OCI-M1 (cell line): ENCODE measurements at regions not wholly inside any gene's neighbourhood (a gene's known extent, or its start where the extent isn't known, plus 50 kb on each side); places are given as distances from the start of the nearest gene placed in this dataset.

Source experiments
- DNase-seq: peaks from one replicate; lab custom pipeline; 2025; lab: John Stamatoyannopoulos, UW

DNA sequence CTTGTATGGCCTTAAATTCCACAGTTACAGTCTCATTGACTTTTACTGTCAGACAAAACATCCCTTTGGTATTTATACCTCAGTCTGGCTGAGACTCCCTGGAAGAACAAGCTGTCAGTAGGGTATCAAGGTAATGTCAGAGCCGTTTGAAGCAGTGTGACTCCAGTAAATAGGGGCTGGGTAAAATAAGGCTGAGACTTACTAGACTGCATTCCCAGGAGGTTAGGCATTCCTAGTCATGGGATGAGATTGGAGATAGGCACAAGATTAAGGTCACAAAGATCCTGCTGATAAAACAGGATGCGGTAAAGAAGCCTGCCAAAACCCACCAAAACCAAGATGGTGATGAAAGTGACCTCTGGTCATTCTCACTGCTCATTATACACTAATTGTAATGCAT lies 219.5 kb upstream of the SKOR2 start:
- DNase-seq = no peak

DNA sequence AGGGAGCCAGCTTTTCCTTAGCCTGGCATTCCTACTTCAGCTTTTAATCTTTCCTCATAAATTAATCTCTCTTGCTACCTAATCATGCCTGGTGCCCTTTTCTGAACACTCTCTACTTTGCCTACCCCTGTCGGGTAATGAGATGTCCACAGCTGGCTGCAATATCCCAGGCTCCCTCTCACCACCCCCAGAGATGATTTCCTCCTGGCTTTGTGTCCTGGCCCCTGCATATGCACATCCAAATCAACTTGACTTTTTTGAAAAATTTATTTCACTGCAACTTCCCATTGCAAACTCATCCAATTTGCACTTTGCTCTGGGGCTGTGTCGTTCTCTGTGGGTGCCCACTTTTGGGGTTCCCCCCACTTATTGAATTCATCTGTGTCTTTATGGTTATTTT lies 218.1 kb upstream of the SKOR2 start:
- no peak for DNase-seq

DNA sequence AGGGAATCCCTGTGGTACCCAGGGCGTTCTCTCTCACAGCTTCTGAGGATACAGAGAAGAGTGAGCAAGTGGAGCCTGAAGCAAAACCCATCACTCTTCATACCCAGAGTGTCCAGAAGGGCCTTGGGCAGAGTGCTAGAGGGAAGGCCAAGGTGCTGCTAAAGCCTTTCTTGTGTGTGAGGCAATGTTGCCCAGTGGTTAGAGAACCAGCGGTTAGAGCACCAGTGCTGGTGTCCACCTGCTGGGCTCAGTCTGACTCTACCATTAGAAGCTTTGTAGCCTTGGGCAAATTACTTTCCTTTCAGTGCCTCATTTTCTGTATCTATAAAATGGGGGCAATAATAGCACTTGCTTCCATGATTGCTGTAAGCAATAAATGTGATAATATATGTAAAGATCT lies 210.5 kb upstream of the SKOR2 start:
- DNase-seq = no peak

DNA sequence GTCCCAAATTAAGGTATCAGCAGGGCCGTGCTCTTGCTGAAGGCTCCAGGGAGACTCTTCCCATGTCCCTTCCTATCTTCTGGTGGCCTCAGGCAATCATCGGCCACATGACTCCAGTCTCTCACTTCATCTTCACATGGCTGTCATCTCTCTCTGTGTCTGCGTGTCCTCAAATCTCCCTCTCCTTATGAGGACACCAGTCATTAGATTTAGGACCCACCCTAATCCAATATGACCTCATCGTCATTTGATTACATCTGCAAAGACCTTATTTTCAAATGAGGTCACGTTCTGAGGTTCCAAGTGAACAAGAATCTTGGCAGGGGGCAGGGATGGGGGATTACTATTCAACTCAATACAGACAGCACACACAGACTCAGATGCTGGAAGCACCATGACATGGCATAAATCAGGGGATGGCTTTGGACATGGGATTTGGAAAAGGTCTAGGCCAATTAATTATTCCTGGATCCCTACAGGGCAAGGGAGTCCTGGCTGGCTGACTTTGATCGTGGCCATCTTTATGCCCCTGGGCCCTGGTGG lies 210.0 kb upstream of the SKOR2 start:
- no peak for DNase-seq

DNA sequence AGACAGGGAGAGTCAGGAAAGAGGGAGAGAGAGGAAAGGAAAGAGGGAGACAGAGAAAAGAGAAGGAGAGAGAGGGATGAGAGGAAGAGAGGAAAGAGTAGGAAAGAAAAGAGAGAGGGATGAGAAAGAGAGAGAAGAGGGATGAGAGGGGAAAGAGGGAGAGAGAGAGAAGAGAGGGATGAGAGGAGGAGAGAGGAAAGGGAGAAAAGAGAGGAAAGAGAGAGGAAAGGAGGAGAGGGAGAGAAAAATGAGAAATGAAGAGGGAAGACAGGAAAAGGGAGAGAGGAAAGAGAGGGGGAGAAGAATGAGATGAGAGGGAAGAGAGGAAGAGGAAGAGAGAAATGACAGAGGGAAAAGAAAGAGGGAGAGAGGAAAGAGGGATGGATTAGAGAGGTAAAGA lies 207.0 kb upstream of the SKOR2 start:
- no peak for DNase-seq

DNA sequence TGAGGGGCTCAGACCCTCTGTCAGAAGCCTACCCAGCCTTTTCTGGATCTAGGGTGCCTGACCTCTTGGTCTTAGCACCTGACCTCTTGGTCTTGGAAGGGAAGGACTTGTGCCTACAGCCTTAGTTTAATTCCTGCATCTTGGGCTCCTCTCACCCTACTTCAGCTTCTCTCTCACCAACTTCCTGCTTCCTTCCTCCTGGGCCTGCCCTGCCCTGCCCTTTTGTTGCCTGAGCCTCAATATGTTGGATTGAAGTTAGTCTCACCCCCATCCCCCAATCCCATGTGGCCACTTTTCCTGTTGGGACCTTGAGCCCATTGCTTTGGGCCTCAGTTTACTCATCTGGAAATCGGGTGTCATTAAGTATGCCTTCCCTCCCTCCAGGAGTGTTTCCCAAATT lies 206.2 kb upstream of the SKOR2 start:
- DNase-seq = no peak

DNA sequence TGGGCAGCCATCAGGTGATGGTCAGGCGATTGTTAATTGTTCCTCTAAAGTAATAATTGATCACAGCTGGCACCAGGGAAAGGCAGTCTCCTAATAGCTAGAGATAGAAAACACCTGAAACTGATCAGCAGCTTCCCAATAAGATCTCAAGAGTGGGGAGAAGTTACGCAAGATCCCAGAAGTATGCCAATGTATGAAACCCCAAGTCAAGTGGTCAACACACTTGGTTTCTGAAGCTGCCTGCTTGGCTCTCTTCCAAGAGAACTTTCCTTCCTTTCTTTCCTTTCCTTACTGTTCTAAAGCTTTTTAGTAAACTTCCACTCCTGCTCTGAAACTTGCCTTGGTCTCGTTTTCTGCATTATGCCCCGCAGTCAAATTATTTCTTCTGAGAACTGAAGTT lies 201.6 kb upstream of the SKOR2 start:
- DNase-seq = no peak

DNA sequence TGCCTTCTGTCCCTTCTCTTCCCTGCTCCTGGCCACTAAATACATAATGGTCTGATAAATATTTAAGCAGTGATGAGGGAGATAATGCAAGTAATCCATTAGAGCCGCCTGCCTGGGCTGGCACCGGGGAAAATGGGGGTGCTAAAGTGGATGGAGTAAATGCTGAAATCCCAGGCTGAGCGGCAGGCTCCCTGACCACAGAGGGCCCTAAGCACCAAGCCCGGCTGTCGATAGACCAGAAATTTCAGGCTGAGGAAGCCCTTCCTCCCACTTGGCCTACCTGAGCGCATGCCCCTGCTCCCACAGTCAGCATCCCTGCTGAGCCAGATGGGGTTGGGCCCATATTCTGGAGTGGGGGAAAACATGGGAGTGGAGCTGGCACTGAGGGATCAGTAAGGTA lies 197.5 kb upstream of the SKOR2 start:
- DNase-seq = no peak

DNA sequence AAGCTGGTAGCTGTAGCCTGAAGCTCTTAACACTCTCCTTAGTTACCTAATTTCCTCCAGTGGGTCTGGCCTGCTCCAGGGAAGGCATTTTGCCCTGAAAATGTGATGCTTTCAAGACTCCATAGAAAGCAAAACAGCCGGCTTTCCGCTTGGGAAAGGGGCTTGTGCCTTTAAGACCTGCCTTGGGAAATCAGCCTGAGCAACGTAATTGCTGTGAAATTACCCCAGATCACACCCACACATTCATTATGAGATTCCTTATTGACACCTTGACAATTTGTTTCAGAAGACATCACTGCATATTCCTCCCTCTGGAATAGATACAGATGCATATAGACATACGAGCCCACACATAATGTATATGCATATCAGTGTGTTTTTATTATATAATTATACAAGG lies 190.5 kb upstream of the SKOR2 start:
- DNase-seq = no peak

DNA sequence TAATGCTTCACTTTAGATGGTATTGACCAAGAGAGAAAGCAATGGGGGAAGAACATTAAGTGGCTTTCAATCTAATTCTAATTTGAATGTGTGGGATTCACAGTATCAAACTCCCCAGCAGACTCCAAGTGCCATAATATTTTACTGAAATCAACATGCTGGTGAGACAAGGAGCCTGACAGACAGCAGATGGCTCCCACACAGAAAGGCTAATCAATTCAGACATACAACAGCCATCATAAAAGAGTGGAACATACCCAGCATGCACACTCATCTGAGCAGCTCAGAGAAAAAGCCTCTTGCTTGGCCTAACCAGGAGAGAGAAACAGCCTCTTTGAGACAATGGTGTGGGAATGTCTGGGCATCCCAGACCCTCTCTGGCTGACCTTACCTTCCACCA lies 186.5 kb upstream of the SKOR2 start:
- no peak for DNase-seq

DNA sequence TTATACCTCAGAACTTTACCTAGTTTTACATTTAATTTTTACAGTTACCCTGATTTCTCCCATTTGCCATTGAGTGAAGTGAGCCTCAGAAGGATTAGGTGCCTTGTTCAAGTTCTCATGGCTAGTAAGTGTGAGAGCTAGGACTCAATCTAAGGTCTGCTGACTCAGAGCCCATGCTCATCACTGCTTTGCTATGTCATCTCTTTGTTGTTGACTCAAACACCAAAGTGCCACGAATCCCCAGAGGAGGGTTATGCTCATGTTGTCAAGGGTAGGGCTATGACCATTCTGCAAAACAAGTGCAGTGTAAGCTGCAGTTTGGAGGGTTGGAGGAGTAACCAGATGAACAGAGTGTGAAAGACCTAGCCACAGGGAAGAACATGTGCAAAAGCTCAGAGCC lies 185.4 kb upstream of the SKOR2 start:
- no peak for DNase-seq

DNA sequence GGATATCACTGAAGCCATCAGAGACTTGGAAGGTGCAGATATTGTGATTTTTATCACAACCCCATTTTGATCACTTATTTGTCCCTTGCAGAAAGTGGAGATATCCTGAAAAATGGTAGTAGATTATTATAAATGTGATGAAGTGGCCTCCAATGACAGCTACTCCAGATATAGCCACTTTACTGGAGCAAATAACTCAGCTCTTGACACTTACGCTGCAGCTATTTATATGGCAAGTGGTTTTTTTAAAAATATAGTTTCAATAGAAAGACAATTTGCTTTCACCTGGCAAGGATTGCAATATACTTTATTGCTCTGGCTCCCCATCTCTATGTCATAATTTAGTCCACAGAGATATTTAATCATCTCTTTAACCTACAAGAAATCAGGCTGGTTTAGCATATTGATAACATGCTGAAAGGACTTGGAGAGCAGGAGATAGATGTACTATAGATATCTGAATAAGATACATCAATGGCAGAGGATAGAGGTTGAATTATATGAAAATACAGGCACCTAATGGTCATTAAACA lies 182.8 kb upstream of the SKOR2 start:
- no peak for DNase-seq

DNA sequence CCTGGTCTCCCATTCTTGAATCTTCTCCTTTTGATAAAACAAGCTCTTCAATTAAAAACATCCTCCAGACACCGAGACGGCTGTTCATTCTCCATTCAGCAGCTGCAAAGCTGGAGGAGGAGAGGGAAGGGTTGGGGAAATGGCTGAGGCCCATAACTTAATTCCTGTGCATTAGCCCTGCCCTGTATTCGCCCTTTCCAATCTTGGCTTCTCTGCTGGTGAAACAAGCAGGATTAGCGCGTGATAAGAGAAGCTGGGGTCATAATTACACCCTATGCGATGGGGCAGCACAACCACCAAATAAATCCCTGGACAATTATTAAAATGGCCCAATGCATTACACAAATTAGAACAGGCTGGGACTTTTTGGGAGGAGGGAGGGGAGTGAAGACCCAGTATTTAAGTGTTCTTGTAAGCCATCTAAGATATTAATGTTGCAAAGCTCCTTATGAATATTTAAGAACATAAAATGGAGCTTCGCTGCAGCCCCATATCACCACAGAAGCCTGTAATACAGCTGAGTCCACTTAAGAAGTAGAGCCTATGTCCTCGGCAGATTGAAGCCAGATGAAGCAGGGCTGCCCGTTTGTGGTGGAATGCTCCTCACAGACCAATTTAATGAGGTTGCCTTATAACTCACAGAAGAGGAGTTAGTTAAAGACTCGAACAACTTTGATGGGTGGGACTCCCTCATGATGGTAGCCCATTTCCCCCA lies 176.6 kb upstream of the SKOR2 start:
- no peak for DNase-seq

DNA sequence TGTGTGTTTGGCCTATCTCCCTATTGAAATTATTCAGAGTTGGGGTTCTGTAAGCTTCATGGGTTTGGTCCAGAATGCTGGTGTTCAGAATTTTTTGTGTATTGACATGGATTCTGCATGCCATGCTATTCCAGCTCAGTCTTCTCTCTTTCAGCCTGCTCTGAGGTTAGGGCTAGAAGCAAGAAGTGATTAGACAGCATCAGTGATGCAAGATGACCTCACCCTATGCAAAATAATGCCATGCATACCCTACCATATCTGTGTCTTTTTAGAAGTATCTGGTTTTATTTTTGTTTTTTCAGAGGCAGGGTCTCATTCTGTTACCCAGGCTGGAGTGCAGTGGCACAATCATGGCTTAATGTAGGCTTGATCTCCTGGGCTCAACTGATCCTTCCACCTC lies 175.6 kb upstream of the SKOR2 start:
- no peak for DNase-seq

DNA sequence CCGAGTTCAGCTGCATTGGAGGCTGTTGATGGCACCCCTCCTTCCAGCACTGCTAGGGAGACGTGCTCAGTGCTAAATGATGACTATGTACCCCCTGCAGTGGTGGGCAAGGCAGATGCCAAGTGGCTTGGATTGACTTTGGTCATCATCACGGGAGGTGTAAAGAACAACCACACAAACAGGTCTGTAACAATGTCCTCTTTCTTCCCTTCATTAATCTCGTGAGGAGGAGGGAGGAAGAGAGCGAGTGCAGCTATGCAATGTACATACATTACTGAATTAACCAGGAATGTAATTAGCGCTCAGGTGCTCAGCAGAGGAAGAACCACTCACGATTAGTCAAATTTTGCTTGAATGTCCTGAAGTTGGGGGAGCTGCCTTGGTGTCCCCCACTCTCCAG lies 173.9 kb upstream of the SKOR2 start:
- DNase-seq = no peak

DNA sequence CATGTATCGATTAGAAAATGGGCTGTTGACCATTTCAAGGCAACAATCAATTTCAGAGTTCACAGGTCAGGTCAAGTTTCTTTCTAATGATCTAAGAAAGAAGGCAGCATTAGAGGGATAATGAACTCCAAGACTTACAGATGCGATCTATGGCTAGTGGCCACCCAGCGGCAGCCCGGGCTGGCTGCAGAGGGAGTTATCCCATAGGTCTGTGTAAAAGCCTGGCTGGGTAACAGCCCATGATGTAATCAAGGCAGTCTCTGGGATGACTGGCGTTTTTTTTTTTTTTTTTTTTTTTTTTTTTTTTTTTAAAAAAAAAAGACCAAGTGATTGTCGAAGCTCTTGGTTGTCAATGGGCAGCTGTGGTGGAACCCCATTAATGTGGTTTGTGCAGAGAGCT lies 171.1 kb upstream of the SKOR2 start:
- peak; percentile 77 for DNase-seq

DNA sequence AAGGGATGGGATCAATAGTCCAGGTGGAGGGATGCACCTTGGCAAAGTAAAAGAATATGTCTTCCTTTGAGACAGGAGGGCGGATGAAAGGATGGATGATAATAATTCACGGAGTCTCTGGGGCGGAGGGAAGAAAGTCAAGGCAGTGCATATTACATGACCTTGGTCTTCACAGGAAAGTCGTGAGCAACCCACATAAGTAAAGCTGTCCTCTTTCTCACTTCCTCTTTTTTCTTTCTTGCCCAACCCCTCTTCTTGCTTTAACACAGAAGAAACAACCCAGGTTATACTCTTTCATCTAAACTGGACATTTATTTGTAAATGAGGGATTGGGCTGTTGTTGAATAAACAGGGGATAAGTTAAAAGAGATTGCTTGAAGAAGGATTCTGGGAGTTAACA lies 168.7 kb upstream of the SKOR2 start:
- DNase-seq = peak; percentile 67

DNA sequence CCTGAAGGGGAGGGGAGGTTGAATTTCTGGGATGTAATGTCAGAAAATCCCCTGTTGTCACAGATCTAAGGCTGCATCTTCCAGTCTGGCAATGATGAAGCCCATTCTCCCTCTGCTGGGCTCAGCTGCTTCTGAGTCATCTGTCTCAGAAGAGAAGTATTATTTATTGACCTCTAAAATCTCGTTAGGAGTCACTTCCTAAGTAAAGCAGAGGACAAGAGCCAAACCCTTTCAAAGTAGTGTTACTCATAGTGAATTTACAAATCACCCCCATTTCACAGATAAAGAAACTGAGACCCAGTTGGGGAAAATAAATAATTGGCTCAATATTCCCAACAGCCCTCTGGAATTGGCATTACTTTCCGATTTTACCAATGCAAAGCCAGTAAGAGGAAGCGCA lies 167.3 kb upstream of the SKOR2 start:
- DNase-seq = no peak

DNA sequence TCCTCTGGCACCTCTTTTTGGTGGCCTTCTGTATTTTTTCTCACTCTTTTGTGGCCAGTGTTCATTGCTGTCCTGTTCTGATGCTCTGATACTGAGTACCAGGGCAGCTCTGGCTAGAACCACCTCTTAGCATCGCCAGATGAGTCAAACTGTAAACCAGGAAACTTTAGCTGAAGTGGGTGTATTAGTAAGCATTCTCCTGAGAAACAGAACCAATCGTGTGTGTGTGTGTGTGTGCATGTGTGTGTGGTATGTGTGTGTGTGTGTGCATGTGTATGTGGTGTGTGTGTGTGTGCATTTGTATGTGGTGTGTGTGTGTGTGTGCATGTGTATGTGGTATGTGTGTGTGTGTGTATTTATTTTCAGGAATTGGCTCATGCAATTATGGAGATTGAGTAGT lies 166.3 kb upstream of the SKOR2 start:
- no peak for DNase-seq

DNA sequence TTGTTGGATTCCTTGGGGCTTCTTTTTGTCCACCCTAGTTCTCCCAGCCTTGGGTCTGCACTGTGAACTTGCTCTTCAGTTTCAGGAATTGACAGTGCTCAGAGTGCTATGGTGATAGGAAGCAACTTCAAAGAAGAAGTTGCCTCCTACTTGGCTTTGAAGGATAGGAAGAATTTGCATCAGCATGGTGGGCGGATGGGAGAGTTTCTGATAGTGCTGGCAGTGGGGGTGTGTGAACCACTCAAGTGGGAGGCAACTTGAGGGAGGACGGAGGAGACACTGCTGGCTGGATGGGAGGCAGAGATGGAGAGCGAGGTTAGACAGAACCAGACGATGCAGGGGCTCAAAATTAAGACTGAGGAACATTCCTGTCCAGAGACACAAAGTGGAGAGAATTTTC lies 164.4 kb upstream of the SKOR2 start:
- no peak for DNase-seq

DNA sequence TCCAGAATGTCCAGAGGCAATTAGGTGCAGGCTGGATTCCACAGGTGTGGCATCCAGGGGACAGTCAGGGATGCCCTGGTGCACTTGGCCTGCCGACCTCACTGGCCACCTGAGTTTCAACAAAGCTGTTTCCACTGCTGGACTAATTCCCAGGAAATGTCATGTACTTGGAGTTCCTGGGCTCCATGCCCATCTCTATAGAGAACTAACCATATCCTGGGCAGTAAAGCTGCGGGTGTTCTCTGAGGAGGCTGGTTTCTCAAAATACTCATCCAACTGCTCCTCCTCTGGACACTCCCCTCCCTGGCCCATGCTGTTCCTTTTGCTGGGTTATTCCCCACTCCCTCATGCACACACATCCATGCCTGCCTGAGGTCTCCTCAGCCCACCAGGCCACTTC lies 161.9 kb upstream of the SKOR2 start:
- DNase-seq = no peak

DNA sequence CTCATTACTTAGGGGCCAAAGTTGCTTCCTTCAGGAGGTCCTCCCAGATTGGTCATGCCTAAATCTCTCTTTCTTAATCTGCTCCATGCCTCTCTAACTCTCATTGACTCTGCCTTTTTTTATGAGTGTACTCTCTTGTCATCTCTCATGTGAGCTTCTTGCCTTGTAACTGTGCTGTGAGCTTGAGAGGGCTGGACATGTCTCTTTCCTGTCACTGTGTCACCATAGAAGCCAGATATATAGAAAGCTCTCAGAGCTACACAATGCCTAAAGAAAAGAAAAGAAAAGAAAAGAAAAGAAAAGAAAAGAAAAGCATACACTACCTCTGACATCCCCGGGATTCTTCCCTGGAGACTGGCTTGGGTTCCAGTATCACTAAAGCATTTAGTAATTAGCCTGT lies 161.5 kb upstream of the SKOR2 start:
- DNase-seq = no peak

DNA sequence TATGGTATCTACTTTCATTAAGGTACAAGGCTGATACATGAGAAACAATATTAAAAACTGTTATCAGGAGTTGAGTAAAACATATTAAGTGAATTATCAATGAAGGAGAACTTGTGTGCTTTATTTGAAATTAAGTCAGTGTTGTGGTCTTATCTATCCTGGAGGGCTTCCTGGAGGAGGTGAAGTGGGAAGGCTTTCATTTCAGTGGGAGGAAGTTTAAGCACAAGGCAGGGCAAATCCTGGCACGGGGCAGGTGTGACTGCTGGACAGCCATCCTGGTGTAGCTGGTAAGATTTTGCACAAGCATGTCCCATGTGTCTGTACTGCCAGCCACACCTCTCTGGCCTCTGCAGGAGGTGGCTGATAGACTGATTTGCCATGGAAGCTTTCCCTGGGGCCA lies 159.7 kb upstream of the SKOR2 start:
- DNase-seq = no peak

DNA sequence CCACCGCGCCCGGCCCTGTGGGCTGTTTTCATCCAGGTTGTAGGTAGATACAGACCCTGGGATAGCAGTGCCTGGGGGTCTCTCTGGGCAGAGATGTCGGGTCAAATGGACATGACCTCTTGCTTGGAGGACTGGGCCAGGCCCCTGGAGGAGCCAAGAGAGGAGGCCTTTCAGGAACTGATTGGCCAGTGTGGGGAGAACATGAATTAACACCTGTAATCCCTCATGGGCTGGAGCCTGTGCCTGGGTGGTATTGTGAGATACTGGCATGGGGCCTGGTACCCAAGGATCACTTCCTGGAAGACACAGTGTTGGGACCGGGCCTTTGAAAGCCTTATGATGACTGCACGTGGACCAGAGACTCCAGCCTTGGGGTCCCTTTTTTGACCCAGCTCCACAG lies 158.7 kb upstream of the SKOR2 start:
- DNase-seq = no peak
